Medulla oblongata (tissue), 1 donor: ENCODE measurements at regions not wholly inside any gene's neighbourhood (a gene's known extent, or its start where the extent isn't known, plus 50 kb on each side); places are given as distances from the start of the nearest gene placed in this dataset.

ENCODE experiments used
- DNase-seq: peaks from one replicate; pipeline ENCODE4 v3.0.0-alpha.2; 2015; ENCODE audit errors: extremely low spot score

- no peak for DNase-seq
Measured at GRCh38 chr3:103055021-103055520, 620.3 kb downstream of the ZPLD1 start.

DNA sequence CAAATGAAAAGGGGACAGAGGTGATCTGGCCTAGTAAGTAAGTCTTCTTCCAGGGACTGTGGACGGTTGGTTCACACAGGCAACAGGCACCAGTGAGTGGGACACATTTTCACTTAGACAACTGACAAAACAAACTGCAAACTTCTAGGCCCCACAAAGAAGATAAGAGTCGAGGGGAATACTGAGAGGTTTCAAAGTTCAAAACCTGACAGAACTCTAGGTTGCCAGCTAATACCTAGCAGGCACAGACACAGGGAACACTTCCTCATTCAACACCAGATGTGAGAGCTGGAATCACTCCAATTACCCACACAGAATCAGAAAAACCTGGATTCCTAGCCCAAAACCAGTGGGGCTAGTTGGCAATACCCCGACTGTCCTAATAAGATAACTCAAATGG, 621.7 kb downstream of the ZPLD1 start:
- no peak for DNase-seq

DNA sequence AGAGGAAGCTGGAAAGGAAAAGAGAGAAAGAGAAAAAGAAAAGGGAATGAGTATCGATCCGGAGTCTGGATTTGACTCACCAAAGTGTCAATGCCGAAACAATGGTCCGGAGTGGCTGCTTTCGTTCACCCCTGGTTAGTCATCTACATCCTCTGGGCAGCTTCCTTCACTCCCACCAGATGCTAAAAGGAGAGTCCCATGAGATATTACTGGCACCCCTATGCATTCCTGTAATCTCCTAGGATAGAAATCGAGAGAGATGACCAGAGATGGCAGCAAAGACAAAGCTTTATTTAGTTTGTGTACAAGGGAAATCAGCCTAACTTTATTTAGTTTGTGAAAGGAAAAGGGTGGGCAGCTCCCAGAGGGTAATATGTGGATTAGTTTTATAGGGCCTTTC, 622.2 kb downstream of the ZPLD1 start:
- DNase-seq, result no peak

- DNase-seq, result no peak
Measured at GRCh38 chr3:103057487-103057886, 622.7 kb downstream of the ZPLD1 start.

- DNase-seq, result no peak
Measured at GRCh38 chr3:103059432-103059831, 624.6 kb downstream of the ZPLD1 start.

DNA sequence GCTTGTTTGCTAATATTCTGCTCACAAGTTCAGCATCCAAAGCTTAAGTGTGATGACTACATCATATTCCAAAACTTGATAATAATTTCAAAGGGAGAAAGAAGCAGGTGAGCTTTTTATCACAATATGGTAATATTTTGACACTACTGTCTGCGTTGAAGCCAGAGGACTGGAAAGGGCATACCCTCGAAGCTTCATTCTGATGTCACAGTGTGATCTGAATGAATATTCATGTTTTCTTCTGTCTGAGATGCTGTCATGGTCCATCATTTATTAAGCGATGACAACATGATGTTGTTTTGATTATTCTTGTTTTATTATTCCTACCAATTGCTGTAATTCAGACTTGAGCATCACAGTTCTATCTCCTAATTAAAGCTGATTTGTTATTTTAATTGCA, 625.4 kb downstream of the ZPLD1 start:
- no peak for DNase-seq

- no peak for DNase-seq
Measured at GRCh38 chr3:103067963-103068362, 633.1 kb downstream of the ZPLD1 start.

DNA sequence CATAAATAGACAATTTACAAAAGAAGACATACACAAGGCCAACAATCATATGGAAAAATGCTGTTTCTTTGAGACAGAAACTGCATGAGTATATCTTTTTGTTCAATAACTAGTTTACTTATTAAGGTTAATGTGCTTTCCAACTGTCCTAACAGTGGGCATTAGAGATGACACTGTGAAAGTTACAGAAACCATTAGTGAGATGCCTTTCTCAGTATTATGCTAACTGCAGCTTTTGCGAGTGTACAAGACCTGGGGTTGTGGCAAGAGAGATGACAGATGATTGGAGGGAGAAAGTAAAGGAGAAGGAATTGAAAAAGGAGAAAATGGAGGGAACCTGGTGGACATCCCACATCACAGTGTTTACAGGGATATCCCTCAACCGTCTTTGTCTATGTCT, 640.5 kb downstream of the ZPLD1 start:
- DNase-seq, result no peak

GRCh38 chr3:103077910-103078309, 643.1 kb downstream of the ZPLD1 start:
- DNase-seq, result no peak

GRCh38 chr3:103082501-103082900, 647.7 kb downstream of the ZPLD1 start:
- DNase-seq, result no peak

DNA sequence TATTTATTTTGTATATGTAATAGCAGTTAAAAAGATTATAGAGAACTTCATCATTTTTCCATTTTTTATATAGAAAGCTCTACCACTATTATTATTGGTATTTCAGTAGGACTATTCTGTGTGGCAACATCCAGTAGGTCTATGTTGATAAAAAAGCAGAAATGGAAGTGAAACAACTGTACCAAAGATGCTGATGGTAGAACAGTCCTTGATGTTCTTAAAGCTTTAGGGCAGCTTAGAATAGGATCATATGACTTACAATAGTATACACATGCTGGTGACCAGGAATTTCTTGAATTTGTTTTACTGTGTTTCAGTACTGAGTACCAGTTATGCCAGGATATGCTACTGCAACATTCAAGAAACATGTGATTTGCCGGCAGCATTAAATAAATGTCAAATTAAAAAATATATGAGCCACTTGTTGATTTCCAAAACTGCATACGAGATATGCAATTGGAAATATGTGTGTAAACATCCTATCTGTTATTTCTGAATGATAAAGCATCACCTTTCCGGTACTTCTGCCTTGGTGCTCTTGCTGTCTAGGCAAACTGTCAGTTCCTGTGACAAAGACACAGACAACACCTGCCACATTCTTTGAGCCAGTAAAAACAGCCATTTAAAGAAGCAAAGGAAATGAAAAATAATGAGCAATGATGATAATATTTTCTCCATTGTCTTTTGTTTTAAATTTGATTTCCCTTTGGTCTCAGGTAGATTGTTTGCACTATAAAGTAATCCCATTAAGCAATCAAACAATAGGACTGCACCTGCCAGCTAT, 649.2 kb downstream of the ZPLD1 start:
- DNase-seq, result no peak

DNA sequence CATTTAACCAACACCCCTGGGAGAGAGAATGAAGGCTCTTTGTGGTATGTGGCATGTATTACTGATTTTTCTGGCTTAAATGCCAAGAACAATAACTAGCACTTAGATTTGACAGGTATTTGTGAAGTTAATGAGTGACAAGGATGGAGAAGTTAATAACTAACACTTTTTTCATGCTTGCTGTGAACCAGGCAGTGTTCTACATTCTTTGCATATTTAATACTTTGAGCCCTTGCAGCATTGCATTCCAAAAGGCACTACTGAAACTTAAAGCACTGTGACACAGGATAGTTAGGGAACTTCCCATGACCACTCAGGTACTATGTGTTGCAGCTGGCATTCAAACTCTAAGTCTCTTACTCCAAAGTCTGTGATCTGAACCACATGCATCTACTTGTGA, 650.6 kb downstream of the ZPLD1 start:
- no peak for DNase-seq

DNA sequence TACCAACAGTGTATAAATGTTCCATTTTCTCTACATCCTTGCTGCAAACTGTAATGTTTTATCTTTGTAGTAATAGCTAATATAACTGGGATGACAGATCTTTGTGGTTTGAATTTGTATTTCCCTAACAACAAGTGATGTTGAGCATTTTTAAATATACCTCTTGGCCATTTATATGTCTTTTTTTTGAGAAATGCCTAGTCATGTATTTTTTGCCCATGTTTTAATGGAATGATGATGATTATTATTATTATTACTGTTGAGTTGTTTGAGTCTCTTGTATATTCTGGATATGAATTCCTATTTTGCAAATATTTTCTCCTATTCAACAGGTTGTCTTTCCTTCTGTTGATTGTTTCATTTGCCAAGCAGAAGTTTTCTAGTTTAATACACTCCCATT, 654.9 kb downstream of the ZPLD1 start:
- DNase-seq, result no peak

- no peak for DNase-seq
Measured at GRCh38 chr3:103105206-103105605, 670.4 kb downstream of the ZPLD1 start.

DNA sequence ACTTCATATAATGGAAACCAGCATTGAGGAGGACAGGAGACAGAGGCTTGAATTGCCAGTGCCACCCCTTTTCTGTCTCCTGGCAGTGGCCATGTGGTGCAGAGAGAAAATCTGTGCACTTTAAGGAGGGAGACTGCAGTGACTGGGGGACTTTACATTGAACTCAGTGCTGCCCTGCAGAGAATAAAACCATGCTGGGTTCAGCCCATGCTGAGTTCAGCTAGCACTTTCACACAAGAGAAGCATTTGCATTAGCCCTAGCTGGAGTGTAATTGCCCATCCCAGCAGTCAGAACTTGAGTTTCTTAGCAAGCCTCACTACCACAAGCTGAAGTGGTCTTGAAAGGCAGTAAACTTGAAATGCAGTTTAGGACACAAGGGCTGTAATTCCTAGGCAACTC, 677.5 kb downstream of the ZPLD1 start:
- no peak for DNase-seq

GRCh38 chr3:103126115-103126514, 691.3 kb downstream of the ZPLD1 start:
- no peak for DNase-seq

- no peak for DNase-seq
Measured at GRCh38 chr3:103127098-103127630, 692.3 kb downstream of the ZPLD1 start.

- DNase-seq, result no peak
Measured at GRCh38 chr3:103127737-103128136, 692.9 kb downstream of the ZPLD1 start.

DNA sequence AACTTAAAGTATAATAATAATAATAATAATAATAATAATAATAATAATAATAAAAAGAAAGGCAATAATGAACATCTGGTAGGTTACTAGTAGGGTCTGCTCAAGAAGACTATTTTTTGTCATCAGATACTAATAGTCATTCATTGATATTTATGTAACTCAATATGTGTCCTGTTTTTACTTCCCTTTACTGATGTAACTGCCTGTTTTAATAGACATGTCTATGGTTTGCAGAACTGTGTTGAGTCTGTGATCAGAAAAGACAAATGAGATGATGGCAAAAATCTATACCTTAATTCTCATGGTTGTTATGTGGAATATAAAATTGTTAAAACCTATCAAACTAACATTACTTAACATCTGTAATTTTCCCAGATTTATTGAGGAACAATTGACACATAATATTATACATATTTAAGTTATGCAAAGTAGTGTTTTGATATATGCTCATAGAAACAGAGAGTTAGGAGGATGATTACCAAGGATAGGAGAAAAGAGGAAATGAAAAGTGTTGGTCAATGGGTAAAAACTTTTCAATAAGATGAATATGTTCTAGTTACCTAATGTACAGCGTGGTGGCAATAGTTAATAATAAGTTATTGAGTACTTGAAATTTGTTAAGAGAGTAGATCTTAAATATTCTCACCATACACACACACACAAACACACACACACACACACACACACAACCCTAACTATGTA, 699.4 kb downstream of the ZPLD1 start:
- DNase-seq, result no peak

GRCh38 chr3:103136621-103137020, 701.8 kb downstream of the ZPLD1 start:
- no peak for DNase-seq

DNA sequence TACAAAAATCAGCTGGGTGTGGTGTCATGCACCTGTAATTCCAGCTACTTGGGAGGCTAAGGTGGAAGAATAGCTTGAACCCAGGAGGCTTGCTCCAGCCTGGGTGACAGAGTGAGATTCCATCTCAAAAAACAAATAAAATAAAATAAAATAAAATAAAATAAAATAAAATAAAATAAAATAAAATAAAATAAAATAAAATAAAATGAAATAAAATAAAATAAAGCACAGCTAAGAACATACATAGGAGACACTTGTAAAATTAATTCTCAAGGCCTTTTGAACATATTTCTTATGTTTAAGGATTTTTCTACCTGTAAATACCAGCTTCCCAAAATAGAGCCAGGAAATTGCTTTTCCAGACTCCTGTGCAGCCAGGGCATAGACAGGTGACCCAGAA, 703.0 kb downstream of the ZPLD1 start:
- DNase-seq, result no peak

- no peak for DNase-seq
Measured at GRCh38 chr3:103158183-103158582, 723.4 kb downstream of the ZPLD1 start.

DNA sequence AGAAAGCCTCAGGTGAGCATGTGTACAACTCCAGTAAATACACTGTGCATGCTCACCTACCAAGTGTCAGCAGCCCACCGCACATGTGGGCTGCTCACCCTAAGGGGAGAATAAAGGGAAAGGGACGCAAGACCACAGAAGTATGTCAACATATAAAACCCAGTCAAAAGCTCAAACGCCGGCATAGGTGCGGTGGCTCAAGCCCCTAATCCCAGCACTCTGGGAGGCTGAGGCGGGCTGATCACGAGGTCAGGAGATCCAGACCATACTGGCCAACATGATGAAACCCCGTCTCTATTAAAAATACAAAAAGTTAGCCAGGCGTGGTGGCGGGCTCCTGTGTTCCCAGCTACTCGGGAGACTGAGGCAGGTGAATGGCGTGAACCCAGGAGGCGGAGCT, 732.1 kb downstream of the ZPLD1 start:
- no peak for DNase-seq
